ENCODE measurements at regions not wholly inside any gene's neighbourhood (a gene's known extent, or its start where the extent isn't known, plus 50 kb on each side); places are given as distances from the start of the nearest gene placed in this dataset.
"Not testable (repeated sequence)": the region's sequence is repeated elsewhere in the genome, so short reads cannot be mapped to it uniquely, and the experiment has no call there.

DNA sequence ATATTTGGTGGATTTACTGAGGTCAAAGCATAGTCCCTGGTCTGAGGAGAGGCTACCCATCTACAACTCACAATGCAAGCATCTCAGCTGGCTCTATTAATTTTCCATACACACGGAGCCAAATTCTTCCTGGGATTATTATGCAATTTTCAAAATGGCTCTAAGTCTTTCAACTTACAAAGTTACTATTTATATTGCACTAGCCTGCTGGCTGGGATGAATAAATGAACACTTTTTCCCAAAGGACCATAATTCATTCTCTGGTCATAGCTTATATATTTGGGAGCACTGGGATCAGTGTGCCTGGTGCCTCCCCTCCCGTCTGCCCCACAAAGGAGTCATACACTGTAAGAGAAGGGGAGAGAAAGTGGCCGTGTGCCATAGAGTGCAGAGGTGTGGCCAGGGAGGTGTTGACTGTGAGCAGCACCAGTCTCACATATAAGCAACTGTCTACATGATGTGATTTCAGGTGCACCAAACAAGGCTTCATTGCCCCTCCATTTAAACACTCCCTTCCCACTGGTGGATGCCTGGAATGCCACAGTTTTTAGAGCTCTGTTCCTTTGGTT, 88.6 kb downstream of the ZNF92 start (continued):
- TF ChIP-seq, protein P1, sequence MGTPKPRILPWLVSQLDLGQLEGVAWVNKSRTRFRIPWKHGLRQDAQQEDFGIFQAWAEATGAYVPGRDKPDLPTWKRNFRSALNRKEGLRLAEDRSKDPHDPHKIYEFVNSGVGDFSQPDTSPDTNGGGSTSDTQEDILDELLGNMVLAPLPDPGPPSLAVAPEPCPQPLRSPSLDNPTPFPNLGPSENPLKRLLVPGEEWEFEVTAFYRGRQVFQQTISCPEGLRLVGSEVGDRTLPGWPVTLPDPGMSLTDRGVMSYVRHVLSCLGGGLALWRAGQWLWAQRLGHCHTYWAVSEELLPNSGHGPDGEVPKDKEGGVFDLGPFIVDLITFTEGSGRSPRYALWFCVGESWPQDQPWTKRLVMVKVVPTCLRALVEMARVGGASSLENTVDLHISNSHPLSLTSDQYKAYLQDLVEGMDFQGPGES (IDR thresholded peaks at IDR 0.05; ENCODE audit: low read depth, low read length): no peak
- no peak for TF ChIP-seq TEAD4 (IDR thresholded peaks at IDR 0.05; ENCODE audit: borderline replicate concordance, insufficient read depth)

DNA sequence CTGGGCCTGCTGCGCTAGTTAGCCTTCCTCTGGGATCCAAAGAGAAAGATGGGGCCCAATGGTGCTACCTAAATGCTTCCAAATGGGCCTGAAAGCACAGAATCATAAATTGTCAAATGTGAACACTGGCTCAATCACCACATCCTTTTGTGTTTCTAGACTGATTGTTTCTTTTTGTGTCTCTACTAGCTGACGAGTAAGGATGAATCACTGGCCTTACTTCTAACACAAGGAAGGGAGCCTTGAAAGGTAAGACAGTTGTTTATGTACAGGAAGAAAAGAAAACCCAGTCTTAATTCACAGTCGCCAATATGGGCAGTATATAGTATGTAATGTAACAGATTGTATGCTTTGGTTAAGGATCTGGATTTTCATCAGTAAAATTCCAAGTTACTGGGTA, 89.5 kb downstream of the ZNF92 start:
- TF ChIP-seq, protein P2, sequence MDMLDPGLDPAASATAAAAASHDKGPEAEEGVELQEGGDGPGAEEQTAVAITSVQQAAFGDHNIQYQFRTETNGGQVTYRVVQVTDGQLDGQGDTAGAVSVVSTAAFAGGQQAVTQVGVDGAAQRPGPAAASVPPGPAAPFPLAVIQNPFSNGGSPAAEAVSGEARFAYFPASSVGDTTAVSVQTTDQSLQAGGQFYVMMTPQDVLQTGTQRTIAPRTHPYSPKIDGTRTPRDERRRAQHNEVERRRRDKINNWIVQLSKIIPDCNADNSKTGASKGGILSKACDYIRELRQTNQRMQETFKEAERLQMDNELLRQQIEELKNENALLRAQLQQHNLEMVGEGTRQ (IDR thresholded peaks at IDR 0.05; ENCODE audit: borderline replicate concordance, low read depth, low read length): no peak
- TF ChIP-seq, protein P3, sequence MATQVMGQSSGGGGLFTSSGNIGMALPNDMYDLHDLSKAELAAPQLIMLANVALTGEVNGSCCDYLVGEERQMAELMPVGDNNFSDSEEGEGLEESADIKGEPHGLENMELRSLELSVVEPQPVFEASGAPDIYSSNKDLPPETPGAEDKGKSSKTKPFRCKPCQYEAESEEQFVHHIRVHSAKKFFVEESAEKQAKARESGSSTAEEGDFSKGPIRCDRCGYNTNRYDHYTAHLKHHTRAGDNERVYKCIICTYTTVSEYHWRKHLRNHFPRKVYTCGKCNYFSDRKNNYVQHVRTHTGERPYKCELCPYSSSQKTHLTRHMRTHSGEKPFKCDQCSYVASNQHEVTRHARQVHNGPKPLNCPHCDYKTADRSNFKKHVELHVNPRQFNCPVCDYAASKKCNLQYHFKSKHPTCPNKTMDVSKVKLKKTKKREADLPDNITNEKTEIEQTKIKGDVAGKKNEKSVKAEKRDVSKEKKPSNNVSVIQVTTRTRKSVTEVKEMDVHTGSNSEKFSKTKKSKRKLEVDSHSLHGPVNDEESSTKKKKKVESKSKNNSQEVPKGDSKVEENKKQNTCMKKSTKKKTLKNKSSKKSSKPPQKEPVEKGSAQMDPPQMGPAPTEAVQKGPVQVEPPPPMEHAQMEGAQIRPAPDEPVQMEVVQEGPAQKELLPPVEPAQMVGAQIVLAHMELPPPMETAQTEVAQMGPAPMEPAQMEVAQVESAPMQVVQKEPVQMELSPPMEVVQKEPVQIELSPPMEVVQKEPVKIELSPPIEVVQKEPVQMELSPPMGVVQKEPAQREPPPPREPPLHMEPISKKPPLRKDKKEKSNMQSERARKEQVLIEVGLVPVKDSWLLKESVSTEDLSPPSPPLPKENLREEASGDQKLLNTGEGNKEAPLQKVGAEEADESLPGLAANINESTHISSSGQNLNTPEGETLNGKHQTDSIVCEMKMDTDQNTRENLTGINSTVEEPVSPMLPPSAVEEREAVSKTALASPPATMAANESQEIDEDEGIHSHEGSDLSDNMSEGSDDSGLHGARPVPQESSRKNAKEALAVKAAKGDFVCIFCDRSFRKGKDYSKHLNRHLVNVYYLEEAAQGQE (IDR thresholded peaks at IDR 0.05; ENCODE audit: low read depth, low read length): no peak
- TF ChIP-seq TEAD4 (IDR thresholded peaks at IDR 0.05; ENCODE audit: borderline replicate concordance, insufficient read depth): no peak
- no peak for TF ChIP-seq MEF2A (IDR thresholded peaks at IDR 0.05; ENCODE audit: borderline replicate concordance, low read depth)
- no peak for TF ChIP-seq FOSL2 (IDR thresholded peaks at IDR 0.05; ENCODE audit: borderline replicate concordance, low read depth)
- TF ChIP-seq MXI1 (IDR thresholded peaks at IDR 0.05; ENCODE audit: low read depth, low read length): no peak
- TF ChIP-seq, protein P4, sequence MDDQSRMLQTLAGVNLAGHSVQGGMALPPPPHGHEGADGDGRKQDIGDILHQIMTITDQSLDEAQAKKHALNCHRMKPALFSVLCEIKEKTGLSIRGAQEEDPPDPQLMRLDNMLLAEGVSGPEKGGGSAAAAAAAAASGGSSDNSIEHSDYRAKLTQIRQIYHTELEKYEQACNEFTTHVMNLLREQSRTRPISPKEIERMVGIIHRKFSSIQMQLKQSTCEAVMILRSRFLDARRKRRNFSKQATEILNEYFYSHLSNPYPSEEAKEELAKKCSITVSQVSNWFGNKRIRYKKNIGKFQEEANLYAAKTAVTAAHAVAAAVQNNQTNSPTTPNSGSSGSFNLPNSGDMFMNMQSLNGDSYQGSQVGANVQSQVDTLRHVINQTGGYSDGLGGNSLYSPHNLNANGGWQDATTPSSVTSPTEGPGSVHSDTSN (IDR thresholded peaks at IDR 0.05): no peak
- TF ChIP-seq RXRA (IDR thresholded peaks at IDR 0.05; ENCODE audit: borderline replicate concordance, low read depth): no peak
- no peak for TF ChIP-seq EZH2phosphoT487 (IDR thresholded peaks at IDR 0.05; ENCODE audit: borderline replicate concordance, low read depth)
- no peak for TF ChIP-seq GABPA (IDR thresholded peaks at IDR 0.05; ENCODE audit: low read depth)
- TF ChIP-seq JUND (IDR thresholded peaks at IDR 0.05): no peak
- no peak for TF ChIP-seq GATA2 (CRISPR knock-in tag; IDR thresholded peaks at IDR 0.05)
- Histone ChIP-seq H4K20me1 (ENCODE audit: insufficient read depth) (no peaks in the 10 kb centered on the region), H3K79me2 (ENCODE audit: insufficient read depth) (no peaks in the 10 kb centered on the region), H3K36me3 (replicated peaks in 1 of 2; ENCODE audit: control insufficient read depth in 1 of 2, insufficient read depth in 2 of 2, low read length in 1 of 2) (no peaks in the 10 kb centered on the region), H3K9me3 (no peaks in the 10 kb centered on the region), H3K9ac (no peak overlapping the region), H3K4me2 (no peak overlapping the region), H3K27me3 (ENCODE audit: insufficient read depth) (peaks cover 14% of the 10 kb centered on the region; the same call in 1 of the 2 replicates), H2AFZ (ENCODE audit: low read depth) (no peak overlapping the region), H3K4me1 (ENCODE audit: control insufficient read depth in 1 of 2, insufficient read depth in 2 of 2, low read depth in 1 of 2, low read length in 1 of 2) (no peaks in the 10 kb centered on the region), H3K27ac (ENCODE audit: low read depth in 2 of 2, low read length in 1 of 2) (no peak overlapping the region), H3K4me3 (ENCODE audit: low read depth in 2 of 2, low read length in 1 of 2) (no peak overlapping the region), H3F3A (replicated peaks; ENCODE audit: insufficient read depth) (no peaks in the 10 kb centered on the region), H3K9me2 (no peaks in the 10 kb centered on the region)
- POLR2A ChIA-PET: no interaction called here
- no peak for DNase-seq
- WGBS (ENCODE audit: low lambda C conversion rate): 25% methylated on average over 3 of the region's 3 CpGs
- CTCF ChIA-PET: interaction anchor here (3.0 kb wide), 1 partner anchor 15 kb away, joined by 17 read pairs; no protein-coding TSS in a partner anchor

DNA sequence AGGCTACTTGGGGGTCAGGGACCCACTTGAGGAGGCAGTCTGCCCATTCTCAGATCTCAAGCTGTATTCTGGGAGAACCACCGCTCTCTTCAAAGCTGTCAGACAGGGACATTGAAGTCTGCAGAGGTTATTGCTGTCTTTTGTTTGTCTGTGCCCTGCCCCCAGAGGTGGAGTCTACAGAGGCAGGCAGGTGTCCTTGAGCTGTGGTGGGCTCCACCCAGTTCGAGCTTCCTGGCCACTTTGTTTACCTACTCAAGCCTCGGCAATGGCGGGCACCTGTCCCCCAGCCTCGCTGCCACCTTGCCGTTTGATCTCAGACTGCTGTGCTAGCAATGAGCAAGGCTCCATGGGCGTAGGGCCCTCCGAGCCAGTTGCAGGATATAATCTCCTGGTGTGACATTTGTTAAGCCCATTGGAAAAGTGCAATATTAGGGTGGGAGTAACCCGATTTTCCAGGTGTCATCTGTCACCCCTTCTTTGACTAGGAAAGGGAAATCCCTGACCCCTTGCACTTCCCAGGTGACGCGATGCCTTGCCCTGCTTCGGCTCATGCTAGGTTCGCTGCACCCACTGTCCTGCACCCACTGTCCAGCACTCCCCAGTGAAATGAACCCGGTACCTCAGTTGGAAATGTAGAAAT, 96.4 kb downstream of the ZNF92 start:
- H3K27ac ChIP-seq (ENCODE audit: low read depth in 2 of 2, low read length in 1 of 2); DNase-seq; H3K9ac ChIP-seq; H4K20me1 ChIP-seq (ENCODE audit: insufficient read depth); H3K79me2 ChIP-seq (ENCODE audit: insufficient read depth); H3K9me3 ChIP-seq; H3F3A ChIP-seq (replicated peaks; ENCODE audit: insufficient read depth); H3K4me3 ChIP-seq (ENCODE audit: low read depth in 2 of 2, low read length in 1 of 2); H3K9me2 ChIP-seq; H3K4me2 ChIP-seq; H2AFZ ChIP-seq (ENCODE audit: low read depth); POLR2A ChIA-PET; H3K4me1 ChIP-seq (ENCODE audit: control insufficient read depth in 1 of 2, insufficient read depth in 2 of 2, low read depth in 1 of 2, low read length in 1 of 2); H3K36me3 ChIP-seq (replicated peaks in 1 of 2; ENCODE audit: control insufficient read depth in 1 of 2, insufficient read depth in 2 of 2, low read length in 1 of 2); CTCF ChIA-PET: not testable (repeated sequence)
- peaks cover 13% of the 10 kb centered on the region; the same call in 1 of the 2 replicates for H3K27me3 ChIP-seq (ENCODE audit: insufficient read depth)
- 31% methylated on average over 14 of the region's 14 CpGs for WGBS (ENCODE audit: low lambda C conversion rate)

All from SK-N-SH (cell line).